Osteoblast (primary cell): ENCODE measurements at regions not wholly inside any gene's neighbourhood (a gene's known extent, or its start where the extent isn't known, plus 50 kb on each side); places are given as distances from the start of the nearest gene placed in this dataset.

Source experiments
- DNase-seq: peaks from one replicate; pipeline ENCODE4 v3.0.0; 2011; ENCODE audit warnings: low spot score, mixed read lengths; ENCODE audit not compliant: insufficient read length; ENCODE audit errors: missing footprints
- H2AFZ ChIP-seq: 2 replicates; pipeline ENCODE4 v1.6.0; 2011; ENCODE audit warnings: mild to moderate bottlenecking, low read length
- H3K27ac ChIP-seq: 2 replicates; pipeline ENCODE4 v1.5.1; 2011; ENCODE audit warnings: mild to moderate bottlenecking, low read depth, low read length, moderate library complexity
- H3K27me3 ChIP-seq: 2 replicates; pipeline ENCODE4 v1.6.0; 2012; ENCODE audit warnings: mild to moderate bottlenecking, control low read depth, inconsistent platforms, low read length, moderate library complexity; ENCODE audit not compliant: insufficient read depth
- H3K36me3 ChIP-seq: 2 replicates; pipeline ENCODE4 v1.5.1; 2011; ENCODE audit warnings: mild to moderate bottlenecking, low read length, control low read depth, moderate library complexity; ENCODE audit not compliant: insufficient read depth
- H3K4me1 ChIP-seq: 2 replicates; pipeline ENCODE4 v1.5.1; 2011; ENCODE audit warnings: mild to moderate bottlenecking, low read length, control low read depth, moderate library complexity; ENCODE audit not compliant: insufficient read depth
- H3K4me2 ChIP-seq: 2 replicates; pipeline ENCODE4 v1.6.0; 2011; ENCODE audit warnings: mild to moderate bottlenecking, low read length; ENCODE audit not compliant: insufficient read depth
- H3K4me3 ChIP-seq: fragments of 200-600 bp; sonication (generic); 3 replicates; pipeline ENCODE4 v1.5.1; 2012; ENCODE audit warnings: mild to moderate bottlenecking, low read length, inconsistent platforms; ENCODE audit not compliant: insufficient read depth
- H3K79me2 ChIP-seq: 2 replicates; pipeline ENCODE4 v1.6.0; 2012; ENCODE audit warnings: mild to moderate bottlenecking, low read length, control low read depth, inconsistent platforms; ENCODE audit not compliant: insufficient read depth
- H3K9me3 ChIP-seq: 2 replicates; pipeline ENCODE4 v1.5.1; 2011; ENCODE audit warnings: low read depth, low read length, control low read depth
- H4K20me1 ChIP-seq: 2 replicates; pipeline ENCODE4 v1.6.0; 2012; ENCODE audit warnings: mild to moderate bottlenecking, low read length, control low read depth; ENCODE audit not compliant: insufficient read depth
- CTCF ChIP-seq: IDR thresholded peaks from 2 replicates; pipeline ENCODE4 v1.5.1; 2011; ENCODE audit warnings: mild to moderate bottlenecking, low read depth, low read length, moderate library complexity; ENCODE audit errors: extremely low read depth

DNA sequence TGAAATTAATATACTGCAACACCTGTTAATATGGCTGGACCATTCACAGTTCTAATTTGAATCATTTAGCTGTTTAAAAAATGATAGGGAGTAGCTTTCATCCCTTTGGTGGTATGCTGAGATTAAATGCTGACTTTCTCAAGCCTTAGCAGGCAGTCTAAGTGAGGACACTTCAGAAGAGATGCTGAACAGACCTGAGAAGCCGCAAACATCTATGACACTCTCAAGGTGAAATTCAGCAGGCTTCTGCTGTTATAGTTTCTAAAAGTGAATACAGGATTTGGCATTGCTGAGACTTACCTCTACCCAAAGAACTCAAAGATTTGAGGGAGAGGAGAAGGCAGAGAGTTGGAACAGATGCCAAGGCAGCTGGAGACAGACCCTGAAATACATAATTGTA, 431.2 kb upstream of the FAM98A start:
- no peak overlapping the region for H3K27ac ChIP-seq
- H2AFZ ChIP-seq = no peak overlapping the region
- no peaks in the 10 kb centered on the region for H3K27me3 ChIP-seq
- no peaks in the 10 kb centered on the region for H4K20me1 ChIP-seq
- H3K4me2 ChIP-seq = no peak overlapping the region
- no peaks in the 10 kb centered on the region for H3K4me1 ChIP-seq
- no peaks in the 10 kb centered on the region for H3K36me3 ChIP-seq
- H3K79me2 ChIP-seq = no peaks in the 10 kb centered on the region
- H3K4me3 ChIP-seq = no peak overlapping the region
- DNase-seq = no peak
- no peaks in the 10 kb centered on the region for H3K9me3 ChIP-seq
- TF ChIP-seq CTCF = no peak

- Histone ChIP-seq H3K9me3 (no peaks in the 10 kb centered on the region), H4K20me1 (no peaks in the 10 kb centered on the region), H3K27ac (no peak overlapping the region), H3K27me3 (no peaks in the 10 kb centered on the region), H3K79me2 (no peaks in the 10 kb centered on the region), H3K4me3 (no peak overlapping the region), H2AFZ (no peak overlapping the region), H3K4me1 (no peaks in the 10 kb centered on the region), H3K36me3 (no peaks in the 10 kb centered on the region), H3K4me2 (no peak overlapping the region)
- TF ChIP-seq CTCF = no peak
- DNase-seq = peak; percentile 37
Measured at GRCh38 chr2:34029073-34029472, 430.0 kb upstream of the FAM98A start.

GRCh38 chr2:34025196-34025595, 426.1 kb upstream of the FAM98A start:
- DNase-seq = peak; percentile 50
- TF ChIP-seq CTCF = no peak
- Histone ChIP-seq H3K36me3 (no peaks in the 10 kb centered on the region), H2AFZ (no peak overlapping the region), H4K20me1 (no peaks in the 10 kb centered on the region), H3K4me2 (no peak overlapping the region), H3K9me3 (no peaks in the 10 kb centered on the region), H3K4me1 (no peaks in the 10 kb centered on the region), H3K79me2 (no peaks in the 10 kb centered on the region), H3K4me3 (no peak overlapping the region), H3K27ac (no peak overlapping the region), H3K27me3 (no peaks in the 10 kb centered on the region)

DNA sequence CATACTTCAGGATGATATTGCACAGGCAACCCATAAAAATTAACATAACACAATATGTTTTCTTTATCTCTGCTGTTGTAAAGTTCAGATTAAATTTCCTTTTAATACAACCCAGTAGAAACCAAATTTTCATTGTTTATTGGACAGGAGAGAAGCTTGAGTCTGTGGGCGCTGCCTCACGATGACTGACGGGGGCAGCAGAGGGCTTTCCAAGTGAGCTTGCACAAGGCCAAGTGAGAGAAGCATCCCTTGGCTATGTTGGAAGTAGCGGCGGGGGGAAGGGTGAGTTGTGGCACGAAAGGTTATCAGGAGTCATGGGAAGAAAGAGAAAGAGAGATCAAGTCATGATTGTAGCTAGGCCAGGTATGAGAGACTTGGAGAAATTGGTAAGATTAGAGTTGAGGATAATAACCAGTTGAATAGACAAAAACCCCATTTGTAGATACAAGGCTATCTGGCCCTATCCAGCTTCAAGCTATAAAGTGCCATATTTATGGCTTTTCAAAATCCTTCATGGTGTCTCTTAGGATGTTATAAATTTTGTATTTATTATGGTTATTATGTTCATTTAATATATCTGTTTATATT, 413.7 kb upstream of the FAM98A start:
- H3K36me3 ChIP-seq = no peaks in the 10 kb centered on the region
- no peaks in the 10 kb centered on the region for H3K79me2 ChIP-seq
- DNase-seq = no peak
- no peak overlapping the region for H3K4me3 ChIP-seq
- peak; percentile 59 for TF ChIP-seq CTCF
- no peak overlapping the region for H3K27ac ChIP-seq
- no peak overlapping the region for H2AFZ ChIP-seq
- no peak overlapping the region for H3K4me2 ChIP-seq
- no peaks in the 10 kb centered on the region for H3K4me1 ChIP-seq
- no peaks in the 10 kb centered on the region for H4K20me1 ChIP-seq
- no peaks in the 10 kb centered on the region for H3K9me3 ChIP-seq
- H3K27me3 ChIP-seq = no peaks in the 10 kb centered on the region
